Body of pancreas (tissue), 4 donors: ENCODE measurements at regions not wholly inside any gene's neighbourhood (a gene's known extent, or its start where the extent isn't known, plus 50 kb on each side); places are given as distances from the start of the nearest gene placed in this dataset.

Source experiments
- POLR2A ChIP-seq, 3 donors: fragments of 450-650 bp; IDR thresholded peaks; one replicate each; pipeline ENCODE4 v1.6.1; 2016; ENCODE audit warnings: antibody characterized with exemption in 3 of 3, mild to moderate bottlenecking in 2 of 3
- TF ChIP-seq, protein P1 (sequence below), 7 experiments: fragments of 450-650 bp in 4 of 7; fragments of 200-600 bp in 3 of 7; sonication (generic) in 3 of 7; IDR thresholded peaks; one replicate each; pipeline ENCODE4 v1.5.1; 2016 to 2019; ENCODE audit warnings: antibody characterized with exemption in 7 of 7

DNA sequence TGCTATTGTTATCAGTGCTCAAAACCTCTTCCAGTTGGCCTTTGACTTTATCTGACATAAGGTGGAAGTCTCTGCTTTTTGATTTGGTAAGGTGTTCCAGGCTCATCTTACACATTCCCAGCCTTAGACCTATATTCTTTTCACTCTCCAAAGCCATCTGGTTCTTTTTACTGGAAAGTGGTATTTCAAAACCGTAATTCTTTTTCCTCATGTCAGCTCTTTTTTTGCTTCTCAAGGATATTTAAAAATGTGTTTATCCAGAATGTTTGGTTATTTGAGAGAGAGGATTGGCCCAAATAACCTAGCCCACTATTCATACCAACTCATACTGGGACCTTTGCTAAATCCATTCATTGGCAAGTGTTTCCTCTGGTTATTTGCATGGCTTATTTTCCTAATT, 411.2 kb upstream of the PIK3C3 start:
- TF ChIP-seq, protein P1, sequence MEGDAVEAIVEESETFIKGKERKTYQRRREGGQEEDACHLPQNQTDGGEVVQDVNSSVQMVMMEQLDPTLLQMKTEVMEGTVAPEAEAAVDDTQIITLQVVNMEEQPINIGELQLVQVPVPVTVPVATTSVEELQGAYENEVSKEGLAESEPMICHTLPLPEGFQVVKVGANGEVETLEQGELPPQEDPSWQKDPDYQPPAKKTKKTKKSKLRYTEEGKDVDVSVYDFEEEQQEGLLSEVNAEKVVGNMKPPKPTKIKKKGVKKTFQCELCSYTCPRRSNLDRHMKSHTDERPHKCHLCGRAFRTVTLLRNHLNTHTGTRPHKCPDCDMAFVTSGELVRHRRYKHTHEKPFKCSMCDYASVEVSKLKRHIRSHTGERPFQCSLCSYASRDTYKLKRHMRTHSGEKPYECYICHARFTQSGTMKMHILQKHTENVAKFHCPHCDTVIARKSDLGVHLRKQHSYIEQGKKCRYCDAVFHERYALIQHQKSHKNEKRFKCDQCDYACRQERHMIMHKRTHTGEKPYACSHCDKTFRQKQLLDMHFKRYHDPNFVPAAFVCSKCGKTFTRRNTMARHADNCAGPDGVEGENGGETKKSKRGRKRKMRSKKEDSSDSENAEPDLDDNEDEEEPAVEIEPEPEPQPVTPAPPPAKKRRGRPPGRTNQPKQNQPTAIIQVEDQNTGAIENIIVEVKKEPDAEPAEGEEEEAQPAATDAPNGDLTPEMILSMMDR (IDR thresholded peaks at IDR 0.05), result no peak
- no peak for TF ChIP-seq POLR2A (IDR thresholded peaks at IDR 0.05)
